GM23338 (cell line): ENCODE measurements at regions not wholly inside any gene's neighbourhood (a gene's known extent, or its start where the extent isn't known, plus 50 kb on each side); places are given as distances from the start of the nearest gene placed in this dataset.

Experiments used
- ATAC-seq: fragments of 200-7000 bp; cut with Tn5 transposase; 3 replicates; pipeline ENCODE4 v1.9.1; 2020
- DNase-seq: peaks from one replicate; pipeline ENCODE4 v3.0.0-alpha.2; 2015; ENCODE audit warnings: low spot score
- H2AFZ ChIP-seq: fragments of 200-600 bp; sonication (generic); 2 replicates; pipeline ENCODE4 v1.8.0; 2016; ENCODE audit warnings: antibody characterized with exemption, mild to moderate bottlenecking, moderate library complexity
- H3F3A ChIP-seq: fragments of 200-600 bp; sonication (generic); replicated peaks from 2 replicates; pipeline ENCODE4 v1.8.0; 2017; ENCODE audit warnings: antibody characterized with exemption, mixed run types, low read depth
- H3K27ac ChIP-seq: fragments of 200-600 bp; sonication (generic); 2 replicates; pipeline ENCODE4 v1.6.1; 2016; ENCODE audit warnings: low read depth
- H3K27me3 ChIP-seq: fragments of 200-600 bp; sonication (generic); 2 replicates; pipeline ENCODE4 v1.8.0; 2016; ENCODE audit warnings: mild to moderate bottlenecking, mixed run types, moderate library complexity; ENCODE audit not compliant: insufficient read depth
- H3K36me3 ChIP-seq: fragments of 200-600 bp; sonication (generic); 2 replicates; pipeline ENCODE4 v1.8.0; 2016; ENCODE audit warnings: mild to moderate bottlenecking; ENCODE audit not compliant: insufficient read depth
- H3K4me1 ChIP-seq: fragments of 200-600 bp; sonication (generic); 2 replicates; pipeline ENCODE4 v1.8.0; 2016; ENCODE audit warnings: mild to moderate bottlenecking, moderate library complexity; ENCODE audit not compliant: insufficient read depth
- H3K4me2 ChIP-seq: fragments of 200-600 bp; sonication (generic); 2 replicates; pipeline ENCODE4 v1.7.1; 2017; ENCODE audit warnings: mixed run types
- H3K4me3 ChIP-seq: fragments of 200-600 bp; sonication (generic); 2 replicates; pipeline ENCODE4 v1.6.1; 2016; ENCODE audit warnings: mixed run types
- H3K79me2 ChIP-seq: fragments of 200-600 bp; sonication (generic); replicated peaks from 2 replicates; pipeline ENCODE4 v1.8.0; 2017; ENCODE audit warnings: mild to moderate bottlenecking; ENCODE audit not compliant: insufficient read depth
- H3K9me2 ChIP-seq: fragments of 200-600 bp; sonication (generic); 2 replicates; pipeline ENCODE4 v1.8.0; 2017; ENCODE audit not compliant: insufficient read depth
- H4K20me1 ChIP-seq: fragments of 200-600 bp; sonication (generic); replicated peaks from 2 replicates; pipeline ENCODE4 v1.8.0; 2017; ENCODE audit warnings: mild to moderate bottlenecking; ENCODE audit not compliant: insufficient read depth
- H3K27ac Mint-ChIP-seq: 2 replicates; pipeline ENCODE4 v1.8.0; 2020; ENCODE audit warnings: inconsistent platforms, mild to moderate bottlenecking, moderate library complexity, mixed read lengths
- H3K27me3 Mint-ChIP-seq: 3 replicates; pipeline ENCODE4 v1.8.0; 2022; ENCODE audit warnings: low read depth, mild to moderate bottlenecking, moderate library complexity, mixed read lengths, inconsistent platforms; ENCODE audit not compliant: insufficient read depth, poor library complexity
- H3K36me3 Mint-ChIP-seq: 3 replicates; pipeline ENCODE4 v1.8.0; 2021; ENCODE audit warnings: low read depth, mild to moderate bottlenecking, inconsistent platforms, moderate library complexity, mixed read lengths
- H3K4me1 Mint-ChIP-seq: 3 replicates; pipeline ENCODE4 v1.8.0; 2020; ENCODE audit warnings: mild to moderate bottlenecking, inconsistent platforms, mixed read lengths
- H3K4me3 Mint-ChIP-seq: 3 replicates; pipeline ENCODE4 v1.8.0; 2021; ENCODE audit warnings: moderate library complexity, mild to moderate bottlenecking, inconsistent platforms, mixed read lengths
- H3K9me3 Mint-ChIP-seq: 3 replicates; pipeline ENCODE4 v1.8.0; 2020; ENCODE audit warnings: moderate library complexity, mild to moderate bottlenecking, inconsistent platforms, mixed read lengths
- CREB1 ChIP-seq: fragments of 250-450 bp; sonication (Bioruptor Pico); IDR thresholded peaks from 2 replicates; pipeline ENCODE4 v1.5.0; 2020; ENCODE audit warnings: low read depth, mild to moderate bottlenecking, moderate library complexity
- CTCF ChIP-seq, 2 experiments: fragments of 200-600 bp in 1 of 2; sonication (generic) in 1 of 2; conservative IDR thresholded peaks; 2 replicates each; pipeline versions ENCODE4 v1.5.1 to v1.6.1; 2016 to 2017; ENCODE audit warnings: antibody characterized with exemption in 2 of 2, low read depth in 2 of 2, mild to moderate bottlenecking in 2 of 2, moderate library complexity in 1 of 2
- ETS1 ChIP-seq: IDR thresholded peaks from 2 replicates; pipeline ENCODE4 v1.6.1; 2016; ENCODE audit warnings: antibody characterized with exemption
- EZH2 ChIP-seq: fragments of 200-600 bp; sonication (generic); IDR thresholded peaks from one replicate; pipeline ENCODE4 v1.8.0; 2017; ENCODE audit warnings: antibody characterized with exemption, mild to moderate bottlenecking, low read depth; ENCODE audit not compliant: unreplicated experiment
- EZH2phosphoT487 ChIP-seq: fragments of 200-600 bp; sonication (generic); IDR thresholded peaks from one replicate; pipeline ENCODE4 v1.8.1; 2018; ENCODE audit warnings: antibody characterized with exemption; ENCODE audit not compliant: unreplicated experiment
- JUNB ChIP-seq: IDR thresholded peaks from one replicate; pipeline ENCODE4 v1.6.1; 2016; ENCODE audit warnings: antibody characterized with exemption; ENCODE audit not compliant: unreplicated experiment
- NANOG ChIP-seq: IDR thresholded peaks from 2 replicates; pipeline ENCODE4 v1.6.1; 2016; ENCODE audit warnings: antibody characterized with exemption, borderline replicate concordance
- POLR2AphosphoS5 ChIP-seq: IDR thresholded peaks from 2 replicates; pipeline ENCODE4 v1.6.1; 2016; ENCODE audit warnings: antibody characterized with exemption, low read depth
- REST ChIP-seq: IDR thresholded peaks from one replicate; pipeline ENCODE4 v1.6.1; 2018; ENCODE audit warnings: antibody characterized with exemption; ENCODE audit not compliant: unreplicated experiment
- STAT1 ChIP-seq: IDR thresholded peaks from one replicate; pipeline ENCODE4 v1.6.1; 2016; ENCODE audit warnings: antibody characterized with exemption; ENCODE audit not compliant: unreplicated experiment
- ZNF114 ChIP-seq: fragments of 250-450 bp; sonication (Bioruptor Pico); IDR thresholded peaks from 2 replicates; pipeline ENCODE4 v1.5.0; 2020; ENCODE audit warnings: mild to moderate bottlenecking, moderate library complexity
- ZNF331 ChIP-seq: fragments of 250-450 bp; sonication (Bioruptor Pico); IDR thresholded peaks from 2 replicates; pipeline ENCODE4 v1.5.0; 2020; ENCODE audit warnings: low read depth, mild to moderate bottlenecking, moderate library complexity
- ZNF462 ChIP-seq: fragments of 250-450 bp; sonication (Bioruptor Pico); IDR thresholded peaks from 2 replicates; pipeline ENCODE4 v1.5.0; 2020; ENCODE audit warnings: mild to moderate bottlenecking, moderate library complexity

- Mint-ChIP-seq H3K4me1 (peaks cover 33% of the 10 kb centered on the region), H3K4me3 (no peak overlapping the region), H3K27ac (peak overlapping the region; percentile 32; the same call in 1 of the 2 replicates), H3K36me3 (peaks cover 9% of the 10 kb centered on the region; the same call in 2 of the 3 replicates), H3K9me3 (peaks cover 17% of the 10 kb centered on the region), H3K27me3 (no peaks in the 10 kb centered on the region)
- 0 out of 2 replicates have a peak, but pooled peaks cover 4% of the 10 kb centered on the region for H3K9me2 ChIP-seq
- peaks cover 19% of the 10 kb centered on the region for H3K4me1 ChIP-seq
- no peaks in the 10 kb centered on the region for H3K27me3 ChIP-seq
- TF ChIP-seq REST = no peak
- TF ChIP-seq ETS1 = no peak
- no peak for TF ChIP-seq STAT1
- no peak for TF ChIP-seq ZNF462 (CRISPR knock-in tag)
- no peak for TF ChIP-seq CTCF (conservative IDR thresholded peaks at IDR 0.05; ENCODE audit: low read depth in 2 of 2)
- no peak for TF ChIP-seq POLR2AphosphoS5
- no peak for TF ChIP-seq ZNF331 (CRISPR knock-in tag)
- no peak for TF ChIP-seq CREB1
- TF ChIP-seq ZNF114 (CRISPR knock-in tag) = no peak
- no peak for TF ChIP-seq EZH2phosphoT487
- TF ChIP-seq EZH2 = no peak
- TF ChIP-seq JUNB = no peak
- no peak for TF ChIP-seq NANOG
- no peaks in the 10 kb centered on the region for H3K36me3 ChIP-seq
- H2AFZ ChIP-seq = no peak overlapping the region; the same call in 1 of the 2 replicates
- no peaks in the 10 kb centered on the region for H4K20me1 ChIP-seq
- H3F3A ChIP-seq = no peaks in the 10 kb centered on the region
- H3K4me2 ChIP-seq = no peak overlapping the region
- H3K79me2 ChIP-seq = no peaks in the 10 kb centered on the region
- DNase-seq (no peak), ATAC-seq (no peak)
- H3K4me3 ChIP-seq = no peak overlapping the region
- no peak overlapping the region for H3K27ac ChIP-seq
These were observed 493.6 kb upstream of the FAT3 start for GRCh38 chr11:91731051-91731450.
